ENCODE measurements at regions not wholly inside any gene's neighbourhood (a gene's known extent, or its start where the extent isn't known, plus 50 kb on each side); places are given as distances from the start of the nearest gene placed in this dataset.
"Not testable (repeated sequence)": the region's sequence is repeated elsewhere in the genome, so short reads cannot be mapped to it uniquely, and the experiment has no call there.

DNA sequence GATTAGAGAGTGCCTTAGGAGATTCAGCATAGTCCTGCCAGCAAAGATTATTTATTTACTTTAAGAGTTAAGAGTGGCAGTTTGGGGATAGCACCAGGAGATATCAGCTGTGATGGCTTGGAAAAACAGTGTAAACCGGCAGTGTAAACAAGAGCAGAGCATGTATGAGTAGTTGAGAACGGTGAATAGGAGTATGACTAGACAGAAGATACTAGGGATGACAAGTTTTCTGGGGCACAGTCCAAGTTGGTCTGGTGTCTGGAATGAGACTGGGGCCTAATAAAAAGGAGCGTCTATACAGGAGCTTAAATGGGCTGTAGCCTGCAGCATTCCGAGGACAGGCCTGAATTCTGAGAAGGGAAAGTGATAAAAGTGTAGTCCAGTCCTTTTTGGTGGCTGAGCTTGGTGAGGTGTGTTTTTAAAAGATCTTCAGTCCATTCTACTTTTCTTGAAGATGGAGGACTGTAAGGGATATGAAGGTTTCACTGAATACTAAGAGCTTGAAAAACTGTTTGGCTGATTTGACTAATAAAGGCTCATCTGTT lies 117.8 kb downstream of the TLR5 start:
- not testable (repeated sequence) for DNase-seq

GRCh38 chr1:223026639-223027038 lies 116.4 kb downstream of the TLR5 start:
- not testable (repeated sequence) for DNase-seq

DNA sequence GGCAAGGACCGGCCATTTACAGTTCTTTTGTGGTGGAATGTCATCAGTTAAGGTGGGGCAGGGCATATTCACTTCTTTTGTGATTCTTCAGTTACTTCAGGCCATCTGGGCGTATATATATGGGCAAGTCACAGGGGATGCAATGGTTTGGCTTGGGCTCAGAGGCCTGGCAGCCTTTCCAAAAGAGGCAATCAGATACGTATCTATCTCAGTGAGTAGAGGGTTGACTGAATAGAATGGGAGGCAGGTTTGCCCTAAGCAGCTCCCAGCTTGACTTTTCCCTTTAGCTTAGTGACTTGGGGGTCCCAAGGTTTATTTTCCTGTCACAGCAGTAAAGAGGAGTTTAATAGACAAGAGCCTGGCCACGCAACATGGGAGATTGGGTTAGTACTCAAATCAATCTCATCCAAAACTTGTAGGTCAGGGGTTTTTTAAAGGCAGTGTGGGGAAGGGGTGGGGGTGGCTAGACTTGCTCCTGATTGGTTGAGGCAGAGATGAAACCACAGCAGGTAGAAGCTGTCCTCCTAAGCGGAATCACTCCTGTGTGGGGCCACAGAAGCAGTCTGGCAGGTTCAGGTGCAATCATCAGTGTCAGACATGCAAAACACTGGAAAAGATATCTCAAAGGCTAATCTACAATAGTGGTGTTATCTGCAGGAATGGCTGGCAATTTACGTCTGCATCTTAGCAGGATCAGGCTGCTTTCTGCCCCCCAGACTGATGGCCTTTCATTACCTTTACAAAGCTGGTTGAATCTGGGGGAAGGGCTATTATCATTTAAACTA lies 112.9 kb downstream of the TLR5 start:
- DNase-seq: no peak

DNA sequence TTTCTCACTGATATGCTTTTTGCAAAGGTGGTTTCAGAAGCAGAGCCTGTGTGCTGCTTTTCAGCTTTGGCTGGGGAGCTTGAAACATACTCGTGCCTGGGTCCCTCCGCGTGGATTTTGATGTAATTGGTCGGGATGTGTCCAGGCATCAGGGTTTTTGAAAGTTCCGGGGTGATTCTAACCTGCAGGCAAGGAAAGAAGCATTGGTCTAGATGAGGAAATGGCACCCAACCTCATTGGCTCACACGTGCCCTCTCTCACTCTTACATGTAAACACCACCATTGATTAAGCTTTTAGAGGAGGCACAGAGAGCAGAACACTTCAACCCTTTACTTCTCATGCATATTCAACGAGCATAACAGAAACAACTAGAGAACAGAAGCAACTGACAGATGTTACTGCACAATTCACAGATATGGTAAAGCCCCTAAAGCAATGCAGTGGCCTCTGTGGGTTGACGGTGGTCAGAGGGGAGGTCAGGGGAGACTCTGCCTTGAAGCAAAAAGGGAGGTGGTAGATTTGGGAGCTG lies 112.1 kb downstream of the TLR5 start:
- DNase-seq: no peak

DNA sequence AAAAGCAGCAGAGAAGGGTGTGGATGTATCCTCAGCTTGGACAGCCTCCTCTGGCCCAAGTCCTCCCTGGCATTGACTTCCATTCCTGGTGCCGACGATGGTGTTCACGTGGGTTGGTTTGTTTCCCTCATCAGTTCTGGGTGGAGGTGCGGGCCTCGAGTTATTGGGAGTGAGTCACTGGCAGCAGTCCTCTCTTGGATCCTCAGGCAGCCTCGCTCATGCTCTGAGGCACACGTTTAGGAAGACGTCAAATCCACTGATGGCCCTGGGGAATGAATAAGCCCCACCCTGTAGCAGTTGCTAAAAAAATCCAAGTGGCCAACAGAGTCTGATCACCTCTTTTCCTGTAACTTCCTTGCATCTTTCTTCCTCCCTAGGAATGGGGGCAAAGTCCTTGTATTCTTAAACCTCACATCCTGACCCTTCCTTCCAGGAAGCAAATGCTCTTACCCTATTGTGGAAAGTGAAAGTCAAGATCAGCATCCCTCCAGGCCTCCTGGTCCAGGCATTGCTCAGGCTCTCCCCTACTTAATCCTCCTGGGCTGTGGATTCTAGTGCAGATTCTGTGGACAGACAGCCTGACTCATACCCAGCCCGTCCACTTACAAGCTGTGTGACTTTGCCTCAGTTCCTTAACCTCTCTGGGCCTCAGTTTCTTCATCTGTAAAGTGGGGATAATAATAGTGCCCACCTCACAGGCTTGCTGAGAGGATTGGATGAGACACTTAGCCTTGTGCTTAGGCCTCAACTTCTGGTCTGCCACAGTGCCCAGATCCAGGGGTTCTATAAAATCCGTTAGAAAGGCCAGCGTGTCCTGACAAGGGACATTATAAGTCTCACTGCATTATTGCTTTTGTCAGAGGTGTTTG lies 111.1 kb downstream of the TLR5 start:
- no peak for DNase-seq

DNA sequence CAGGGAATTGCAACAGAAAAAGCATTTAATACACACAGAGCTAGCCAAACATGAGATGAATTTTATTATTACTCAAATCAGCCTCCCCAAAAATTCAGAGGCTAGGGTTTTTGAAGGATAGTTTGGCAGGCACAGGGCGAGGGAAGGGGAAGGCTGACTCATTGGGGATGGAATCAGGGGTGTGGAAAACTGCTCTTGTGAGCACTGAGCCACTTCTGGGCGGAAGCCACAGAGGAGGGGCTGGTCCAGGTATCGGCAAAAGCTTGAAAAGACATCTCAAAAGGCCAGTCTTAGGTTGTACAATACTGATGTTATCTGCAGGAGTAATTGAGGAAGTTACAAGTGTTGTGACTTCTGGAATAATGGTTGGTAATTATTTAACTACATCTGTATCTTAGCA lies 109.4 kb downstream of the TLR5 start:
- DNase-seq: no peak

GRCh38 chr1:223034270-223034798 lies 108.7 kb downstream of the TLR5 start:
- DNase-seq: no peak

DNA sequence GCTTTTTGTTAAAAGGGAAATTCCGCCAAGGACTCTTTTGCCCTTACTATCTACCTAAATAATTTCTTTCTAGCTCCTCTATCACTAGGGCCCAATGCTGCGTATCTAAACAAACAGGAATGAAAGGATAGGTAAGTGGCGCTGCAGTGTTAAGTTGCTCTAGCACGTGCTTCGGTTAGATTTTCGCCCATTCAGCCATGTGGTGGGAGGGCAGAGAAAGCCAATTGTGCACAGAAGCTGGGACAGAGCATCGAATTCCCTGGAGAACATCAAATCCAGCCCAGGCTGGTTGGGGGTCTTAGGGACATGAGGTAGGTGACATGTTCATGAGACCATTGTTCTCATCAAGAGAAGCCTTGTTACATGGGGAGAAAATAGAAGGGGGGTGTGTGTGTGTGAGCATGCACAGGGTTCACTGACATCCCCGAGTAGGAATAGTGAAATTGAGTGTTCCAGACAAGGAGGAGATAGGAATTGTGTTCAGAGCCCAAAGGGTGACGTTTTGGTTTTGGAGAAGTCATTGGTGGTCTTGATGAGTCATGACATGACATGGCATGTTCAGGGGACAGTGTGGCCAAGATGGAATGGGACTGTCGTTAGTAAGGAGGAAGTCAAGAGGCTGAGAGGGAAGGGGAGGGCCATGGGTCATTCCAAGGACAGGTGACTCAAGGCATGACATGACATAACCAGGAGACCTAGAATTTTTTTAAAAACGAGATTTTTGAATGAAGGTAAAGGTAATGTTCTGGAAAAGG lies 107.1 kb downstream of the TLR5 start:
- DNase-seq: no peak

DNA sequence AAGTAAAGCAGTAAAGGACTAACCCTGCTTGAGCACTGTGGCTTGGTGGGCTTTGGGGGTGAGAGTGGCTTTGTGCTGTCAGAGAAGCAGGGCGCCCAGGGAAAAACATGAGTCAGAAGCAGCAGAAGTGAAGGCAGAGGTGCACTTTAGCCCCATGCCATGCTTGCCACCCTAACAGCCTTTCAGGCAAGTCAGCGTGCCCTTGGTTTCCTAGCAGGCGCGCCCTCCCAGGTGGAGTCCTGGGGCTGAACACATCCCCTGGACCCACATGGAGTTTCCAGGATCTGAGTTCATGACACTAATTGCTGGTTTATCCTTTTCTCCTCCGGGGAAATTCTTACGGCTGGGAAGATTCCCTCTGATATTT lies 106.6 kb downstream of the TLR5 start:
- DNase-seq: no peak

GRCh38 chr1:223037845-223038244 lies 105.2 kb downstream of the TLR5 start:
- no peak for DNase-seq

DNA sequence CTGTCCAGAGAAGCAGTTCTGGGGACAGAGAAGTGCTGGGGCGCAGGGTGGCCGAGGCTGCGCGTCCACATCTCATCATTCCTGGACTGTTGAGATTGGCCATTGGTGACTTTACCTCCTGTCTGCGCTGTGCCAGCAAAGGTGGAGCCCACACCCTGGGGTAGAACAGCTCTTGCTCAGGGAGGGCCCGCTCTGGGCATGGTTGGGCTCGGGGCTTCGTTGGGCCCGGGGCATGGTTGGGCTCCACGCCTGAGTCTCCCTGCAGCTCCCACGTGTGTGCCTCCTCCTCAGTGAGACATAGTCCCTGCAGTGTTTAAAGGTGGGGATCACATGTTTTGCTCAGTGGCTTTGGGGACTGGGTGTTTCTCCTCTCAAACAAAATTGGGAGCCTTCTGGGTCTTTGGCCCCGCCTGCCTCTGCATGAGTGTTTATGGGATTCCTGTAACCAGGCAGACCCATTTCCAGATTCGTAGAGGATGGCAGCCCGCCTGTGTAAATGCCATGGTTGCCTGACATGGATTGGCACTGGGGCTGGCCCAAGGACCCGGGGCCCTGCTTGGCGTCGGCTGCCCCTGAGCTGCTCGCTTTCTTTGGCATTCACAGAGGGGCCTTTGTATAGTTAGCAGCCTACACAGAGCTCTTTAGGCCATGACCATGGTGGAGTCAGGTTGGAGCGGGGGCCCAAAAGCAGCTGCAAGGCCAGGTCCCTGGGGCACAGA lies 104.6 kb downstream of the TLR5 start:
- DNase-seq: no peak

- no peak for DNase-seq
Measured at GRCh38 chr1:223039990-223040389, 103.1 kb downstream of the TLR5 start.

- no peak for DNase-seq
Measured at GRCh38 chr1:223041481-223041880, 101.6 kb downstream of the TLR5 start.

- DNase-seq: no peak
Measured at GRCh38 chr1:223045164-223045957, 97.7 kb downstream of the TLR5 start.

GRCh38 chr1:223046011-223046410 lies 97.0 kb downstream of the TLR5 start:
- DNase-seq: no peak

- not testable (repeated sequence) for DNase-seq
Measured at GRCh38 chr1:223046463-223046862, 96.6 kb downstream of the TLR5 start.

DNA sequence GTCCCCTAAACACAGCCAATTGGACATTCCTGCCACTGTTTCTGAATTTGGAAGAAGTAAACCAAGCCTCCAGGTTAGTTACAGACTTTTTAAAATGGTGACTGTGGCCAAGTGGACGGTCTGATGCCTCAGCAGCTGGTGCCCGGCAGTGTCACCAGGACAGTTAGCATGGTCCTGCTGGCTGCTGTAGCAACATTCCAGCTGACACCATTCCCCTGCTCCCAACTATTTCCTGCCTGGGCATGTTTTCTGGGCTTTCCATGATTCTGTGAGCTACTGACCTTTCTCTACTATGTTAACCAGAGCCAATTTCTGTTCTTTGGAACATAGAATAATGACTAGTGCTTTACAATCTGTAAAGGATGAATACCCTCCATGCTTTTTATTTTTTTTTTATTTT lies 95.0 kb downstream of the TLR5 start:
- no peak for DNase-seq

- DNase-seq: no peak
Measured at GRCh38 chr1:223052462-223052861, 90.6 kb downstream of the TLR5 start.

GRCh38 chr1:223052931-223053330 lies 90.1 kb downstream of the TLR5 start:
- no peak for DNase-seq

GRCh38 chr1:223056802-223057201 lies 86.2 kb downstream of the TLR5 start:
- no peak for DNase-seq

- no peak for DNase-seq
Measured at GRCh38 chr1:223057569-223058093, 85.4 kb downstream of the TLR5 start.
